ENCODE measurements at regions not wholly inside any gene's neighbourhood (a gene's known extent, or its start where the extent isn't known, plus 50 kb on each side); places are given as distances from the start of the nearest gene placed in this dataset.
"Not testable (repeated sequence)": the region's sequence is repeated elsewhere in the genome, so short reads cannot be mapped to it uniquely, and the experiment has no call there.

- DNase-seq = no peak
These were observed 130.0 kb upstream of the ZNF648 start for GRCh38 chr1:182191381-182192115.

- DNase-seq = no peak
These were observed 128.1 kb upstream of the ZNF648 start for GRCh38 chr1:182189535-182190066.

GRCh38 chr1:182186757-182187146 lies 125.2 kb upstream of the ZNF648 start:
- no peak for DNase-seq

GRCh38 chr1:182185842-182186756 lies 124.6 kb upstream of the ZNF648 start:
- peak; percentile 87 for DNase-seq

- DNase-seq = no peak
These were observed 123.6 kb upstream of the ZNF648 start for GRCh38 chr1:182185136-182185535.

GRCh38 chr1:182183606-182184005 lies 122.1 kb upstream of the ZNF648 start:
- no peak for DNase-seq

- no peak for DNase-seq
These were observed 120.8 kb upstream of the ZNF648 start for GRCh38 chr1:182182311-182182710.

GRCh38 chr1:182181167-182181572 lies 119.7 kb upstream of the ZNF648 start:
- DNase-seq = no peak

GRCh38 chr1:182175361-182175931 lies 113.9 kb upstream of the ZNF648 start:
- no peak for DNase-seq

GRCh38 chr1:182174513-182174855 lies 113.0 kb upstream of the ZNF648 start:
- DNase-seq = no peak

GRCh38 chr1:182173808-182174512 lies 112.4 kb upstream of the ZNF648 start:
- no peak for DNase-seq

- no peak for DNase-seq
These were observed 111.2 kb upstream of the ZNF648 start for GRCh38 chr1:182172699-182173098.

- no peak for DNase-seq
These were observed 109.5 kb upstream of the ZNF648 start for GRCh38 chr1:182170891-182171461.

- DNase-seq = no peak
These were observed 107.7 kb upstream of the ZNF648 start for GRCh38 chr1:182169203-182169602.

- no peak for DNase-seq
These were observed 105.2 kb upstream of the ZNF648 start for GRCh38 chr1:182166750-182167149.

- no peak for DNase-seq
These were observed 104.8 kb upstream of the ZNF648 start for GRCh38 chr1:182166321-182166720.

- DNase-seq = no peak
These were observed 102.8 kb upstream of the ZNF648 start for GRCh38 chr1:182164273-182164672.

GRCh38 chr1:182163821-182164223 lies 102.3 kb upstream of the ZNF648 start:
- DNase-seq = no peak

- DNase-seq = no peak
These were observed 97.9 kb upstream of the ZNF648 start for GRCh38 chr1:182159443-182159842.

GRCh38 chr1:182157187-182157586 lies 95.7 kb upstream of the ZNF648 start:
- DNase-seq = no peak

- DNase-seq = not testable (repeated sequence)
These were observed 92.9 kb upstream of the ZNF648 start for GRCh38 chr1:182154425-182154824.

- no peak for DNase-seq
These were observed 88.0 kb upstream of the ZNF648 start for GRCh38 chr1:182149411-182149965.
